ENCODE measurements at regions not wholly inside any gene's neighbourhood (a gene's known extent, or its start where the extent isn't known, plus 50 kb on each side); places are given as distances from the start of the nearest gene placed in this dataset.

GRCh38 chr2:105573490-105573889 lies 171.2 kb upstream of the NCK2 start:
- no peak for DNase-seq (ENCODE audit: low read depth)

- DNase-seq (ENCODE audit: low read depth) = no peak
Observed at GRCh38 chr2:105571445-105571987, 172.7 kb upstream of the FHL2 start.

- no peak for DNase-seq (ENCODE audit: low read depth)
Observed at GRCh38 chr2:105570757-105571156, 171.9 kb upstream of the FHL2 start.

- no peak for DNase-seq (ENCODE audit: low read depth)
Observed at GRCh38 chr2:105570326-105570725, 171.5 kb upstream of the FHL2 start.

- no peak for DNase-seq (ENCODE audit: low read depth)
Observed at GRCh38 chr2:105569606-105570005, 170.8 kb upstream of the FHL2 start.

GRCh38 chr2:105567996-105568494 lies 169.2 kb upstream of the FHL2 start:
- DNase-seq (ENCODE audit: low read depth) = no peak

GRCh38 chr2:105563000-105563719 lies 164.3 kb upstream of the FHL2 start:
- no peak for DNase-seq (ENCODE audit: low read depth)

- DNase-seq (ENCODE audit: low read depth) = no peak
Observed at GRCh38 chr2:105561401-105561800, 162.6 kb upstream of the FHL2 start.

GRCh38 chr2:105560157-105560556 lies 161.3 kb upstream of the FHL2 start:
- no peak for DNase-seq (ENCODE audit: low read depth)

- DNase-seq (ENCODE audit: low read depth) = no peak
Observed at GRCh38 chr2:105557021-105557920, 158.4 kb upstream of the FHL2 start.

GRCh38 chr2:105556366-105556765 lies 157.5 kb upstream of the FHL2 start:
- no peak for DNase-seq (ENCODE audit: low read depth)

GRCh38 chr2:105554235-105554634 lies 155.4 kb upstream of the FHL2 start:
- no peak for DNase-seq (ENCODE audit: low read depth)

GRCh38 chr2:105553538-105554196 lies 154.8 kb upstream of the FHL2 start:
- peak; percentile 48 for DNase-seq (ENCODE audit: low read depth)

- DNase-seq (ENCODE audit: low read depth) = no peak
Observed at GRCh38 chr2:105546628-105546974, 147.8 kb upstream of the FHL2 start.

- peak; percentile 57 for DNase-seq (ENCODE audit: low read depth)
Observed at GRCh38 chr2:105545730-105546627, 147.1 kb upstream of the FHL2 start.

- no peak for DNase-seq (ENCODE audit: low read depth)
Observed at GRCh38 chr2:105544591-105545377, 145.9 kb upstream of the FHL2 start.

GRCh38 chr2:105541189-105542050 lies 142.6 kb upstream of the FHL2 start:
- DNase-seq (ENCODE audit: low read depth) = peak; percentile 67

GRCh38 chr2:105540642-105541041 lies 141.8 kb upstream of the FHL2 start:
- DNase-seq (ENCODE audit: low read depth) = no peak

- DNase-seq (ENCODE audit: low read depth) = no peak
Observed at GRCh38 chr2:105539331-105539730, 140.5 kb upstream of the FHL2 start.

Data from LHCN-M2 (cell line).